HG02571 (cell line): ENCODE measurements at regions not wholly inside any gene's neighbourhood (a gene's known extent, or its start where the extent isn't known, plus 50 kb on each side); places are given as distances from the start of the nearest gene placed in this dataset.

Experiments used
- ATAC-seq: cut with Tn5 transposase; IDR thresholded peaks from one replicate; pipeline ENCODE4 v1.9.1; 2021; ENCODE audit warnings: mild to moderate bottlenecking, moderate library complexity; ENCODE audit not compliant: unreplicated experiment

- ATAC-seq = no peak
Observed at GRCh38 chr6:45714741-45715507, 300.7 kb downstream of the CLIC5 start.

- ATAC-seq = no peak
Observed at GRCh38 chr6:45714006-45714730, 301.5 kb downstream of the CLIC5 start.
